ENCODE measurements at regions not wholly inside any gene's neighbourhood (a gene's known extent, or its start where the extent isn't known, plus 50 kb on each side); places are given as distances from the start of the nearest gene placed in this dataset.

GRCh38 chr4:126897038-126897437 lies 735.7 kb upstream of the INTU start:
- ATAC-seq (no peak), DNase-seq (ENCODE audit: low spot score) (no peak)
- Mint-ChIP-seq H3K4me1 (no peaks in the 10 kb centered on the region), H3K27ac (no peak overlapping the region), H3K9me3 (peaks cover 49% of the 10 kb centered on the region), H3K4me3 (no peak overlapping the region), H3K36me3 (peaks cover 25% of the 10 kb centered on the region), H3K27me3 (ENCODE audit: low read depth) (no peaks in the 10 kb centered on the region)
- POLR2A ChIA-PET = no interaction called here
- TF ChIP-seq IRF2 (CRISPR knock-in tag; IDR thresholded peaks at IDR 0.05; ENCODE audit: borderline replicate concordance, low read depth) = no peak
- TF ChIP-seq MAX (CRISPR knock-in tag; IDR thresholded peaks at IDR 0.05) = no peak
- no peak for TF ChIP-seq TCF7 (CRISPR knock-in tag; IDR thresholded peaks at IDR 0.05; ENCODE audit: low read depth)
- no peak for TF ChIP-seq SOX15 (CRISPR knock-in tag; IDR thresholded peaks at IDR 0.05)
- TF ChIP-seq ZNF396 (CRISPR knock-in tag; IDR thresholded peaks at IDR 0.05; ENCODE audit: borderline replicate concordance) = no peak
- CTCF ChIA-PET = no interaction called here

- no peaks in the 10 kb centered on the region for H3K4me1 Mint-ChIP-seq
- DNase-seq (ENCODE audit: low spot score) = no peak
- H3K4me3 Mint-ChIP-seq = no peak overlapping the region
- H3K27ac Mint-ChIP-seq = no peak overlapping the region
- H3K9me3 Mint-ChIP-seq = peaks cover 42% of the 10 kb centered on the region
- TF ChIP-seq MYBL2 (CRISPR knock-in tag; IDR thresholded peaks at IDR 0.05) = no peak
- TF ChIP-seq ZNF396 (CRISPR knock-in tag; IDR thresholded peaks at IDR 0.05; ENCODE audit: borderline replicate concordance) = no peak
- no peak for TF ChIP-seq CTCF (IDR thresholded peaks at IDR 0.05)
- TF ChIP-seq ZNF121 (CRISPR knock-in tag; IDR thresholded peaks at IDR 0.05) = no peak
- no peak for TF ChIP-seq E2F5 (CRISPR knock-in tag; IDR thresholded peaks at IDR 0.05)
- TF ChIP-seq PRDM15 (CRISPR knock-in tag; IDR thresholded peaks at IDR 0.05) = no peak
- no peak for TF ChIP-seq NR3C1 (CRISPR knock-in tag; conservative IDR thresholded peaks at IDR 0.05; ENCODE audit: low read depth)
- TF ChIP-seq ZBTB43 (CRISPR knock-in tag; IDR thresholded peaks at IDR 0.05) = no peak
- TF ChIP-seq JAZF1 (CRISPR knock-in tag; IDR thresholded peaks at IDR 0.05) = no peak
- no peak for TF ChIP-seq ZNF263 (CRISPR knock-in tag; IDR thresholded peaks at IDR 0.05; ENCODE audit: low read depth)
- no peak for TF ChIP-seq ELF4 (CRISPR knock-in tag; IDR thresholded peaks at IDR 0.05; ENCODE audit: low read depth)
- TF ChIP-seq PRRX2 (CRISPR knock-in tag; IDR thresholded peaks at IDR 0.05) = no peak
- no peak for TF ChIP-seq RELA (CRISPR knock-in tag; IDR thresholded peaks at IDR 0.05; ENCODE audit: borderline replicate concordance)
- no peak for TF ChIP-seq TEAD1 (CRISPR knock-in tag; IDR thresholded peaks at IDR 0.05)
- no peak for TF ChIP-seq GABPB1 (CRISPR knock-in tag; IDR thresholded peaks at IDR 0.05)
- no peak for TF ChIP-seq TEAD4 (CRISPR knock-in tag; IDR thresholded peaks at IDR 0.05)
- TF ChIP-seq SMAD3 (CRISPR knock-in tag; IDR thresholded peaks at IDR 0.05; ENCODE audit: borderline replicate concordance) = no peak
- no peak for TF ChIP-seq ARID4B (CRISPR knock-in tag; IDR thresholded peaks at IDR 0.05; ENCODE audit: borderline replicate concordance)
- TF ChIP-seq IRF2 (CRISPR knock-in tag; IDR thresholded peaks at IDR 0.05; ENCODE audit: borderline replicate concordance, low read depth) = no peak
- TF ChIP-seq ZNF317 (CRISPR knock-in tag; IDR thresholded peaks at IDR 0.05; ENCODE audit: borderline replicate concordance, low read depth) = no peak
- ChIA-PET CTCF (no interaction called here), POLR2A (no interaction called here)
- H3K27me3 Mint-ChIP-seq (ENCODE audit: low read depth) = no peaks in the 10 kb centered on the region
- H3K36me3 Mint-ChIP-seq = peaks cover 25% of the 10 kb centered on the region
- no peak for ATAC-seq
Measured at GRCh38 chr4:126898815-126899214, 733.9 kb upstream of the INTU start.
